Upper lobe of right lung (tissue), 1 donor: ENCODE measurements at regions not wholly inside any gene's neighbourhood (a gene's known extent, or its start where the extent isn't known, plus 50 kb on each side); places are given as distances from the start of the nearest gene placed in this dataset.

Source experiments
- ATAC-seq: fragments of 200-7000 bp; cut with Tn5 transposase; one replicate; pipeline ENCODE4 v1.9.1; 2020; ENCODE audit warnings: mild to moderate bottlenecking, moderate library complexity
- DNase-seq: peaks from one replicate; pipeline ENCODE4 v3.0.0-alpha.2; 2020
- H3K27ac ChIP-seq: fragments of 200-600 bp; one replicate; pipeline ENCODE4 v1.8.0; 2022
- H3K27me3 ChIP-seq: fragments of 200-600 bp; one replicate; pipeline ENCODE4 v1.8.0; 2022; ENCODE audit warnings: mild to moderate bottlenecking
- H3K36me3 ChIP-seq: fragments of 200-600 bp; one replicate; pipeline ENCODE4 v1.8.0; 2022
- H3K4me1 ChIP-seq: fragments of 200-600 bp; one replicate; pipeline ENCODE4 v1.8.0; 2022
- H3K4me3 ChIP-seq: fragments of 200-600 bp; one replicate; pipeline ENCODE4 v1.8.0; 2022; ENCODE audit warnings: mild to moderate bottlenecking
- H3K9me3 ChIP-seq: fragments of 200-600 bp; one replicate; pipeline ENCODE4 v1.8.0; 2022
- intact Hi-C: fragments of 100-400 bp; cut with DNase I; formaldehyde crosslinking; loops from one replicate; pipeline ENCODE4 v1.11.0; 2022
- TF ChIP-seq, protein P1 (sequence below): fragments of 200-600 bp; IDR thresholded peaks from one replicate; pipeline ENCODE4 v1.8.0; 2022; ENCODE audit warnings: antibody characterized with exemption
- donor health status: DM: no; HTN: yes; CAD: no; lungs with severe emphysema.

DNA sequence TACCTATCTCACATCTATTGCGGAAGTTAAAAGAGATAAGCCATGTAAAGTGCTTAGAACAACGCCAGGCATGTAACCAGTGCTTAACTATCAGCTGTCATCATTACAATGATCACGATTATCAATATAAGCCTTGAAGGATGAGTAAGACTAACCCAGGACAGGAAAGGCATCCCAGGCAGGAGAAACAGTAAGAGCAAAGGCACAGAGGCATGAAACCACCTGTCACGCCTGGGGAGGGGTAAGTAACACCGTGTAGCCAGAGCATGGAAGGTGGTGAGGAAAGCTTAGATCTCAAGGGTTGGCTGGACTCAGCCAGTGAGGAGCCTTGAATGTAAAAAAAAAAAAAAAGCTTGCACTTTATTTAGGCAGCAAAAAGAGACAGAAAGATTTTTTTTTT lies 71.7 kb upstream of the NOCT start:
- DNase-seq (no peak), ATAC-seq (no peak)
- Histone ChIP-seq H3K9me3 (no peaks in the 10 kb centered on the region), H3K4me3 (no peak overlapping the region), H3K27ac (no peak overlapping the region), H3K36me3 (no peaks in the 10 kb centered on the region), H3K27me3 (no peaks in the 10 kb centered on the region), H3K4me1 (no peaks in the 10 kb centered on the region)
- TF ChIP-seq, protein P1, sequence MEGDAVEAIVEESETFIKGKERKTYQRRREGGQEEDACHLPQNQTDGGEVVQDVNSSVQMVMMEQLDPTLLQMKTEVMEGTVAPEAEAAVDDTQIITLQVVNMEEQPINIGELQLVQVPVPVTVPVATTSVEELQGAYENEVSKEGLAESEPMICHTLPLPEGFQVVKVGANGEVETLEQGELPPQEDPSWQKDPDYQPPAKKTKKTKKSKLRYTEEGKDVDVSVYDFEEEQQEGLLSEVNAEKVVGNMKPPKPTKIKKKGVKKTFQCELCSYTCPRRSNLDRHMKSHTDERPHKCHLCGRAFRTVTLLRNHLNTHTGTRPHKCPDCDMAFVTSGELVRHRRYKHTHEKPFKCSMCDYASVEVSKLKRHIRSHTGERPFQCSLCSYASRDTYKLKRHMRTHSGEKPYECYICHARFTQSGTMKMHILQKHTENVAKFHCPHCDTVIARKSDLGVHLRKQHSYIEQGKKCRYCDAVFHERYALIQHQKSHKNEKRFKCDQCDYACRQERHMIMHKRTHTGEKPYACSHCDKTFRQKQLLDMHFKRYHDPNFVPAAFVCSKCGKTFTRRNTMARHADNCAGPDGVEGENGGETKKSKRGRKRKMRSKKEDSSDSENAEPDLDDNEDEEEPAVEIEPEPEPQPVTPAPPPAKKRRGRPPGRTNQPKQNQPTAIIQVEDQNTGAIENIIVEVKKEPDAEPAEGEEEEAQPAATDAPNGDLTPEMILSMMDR, result no peak
- intact Hi-C loops, result no loop called here

DNA sequence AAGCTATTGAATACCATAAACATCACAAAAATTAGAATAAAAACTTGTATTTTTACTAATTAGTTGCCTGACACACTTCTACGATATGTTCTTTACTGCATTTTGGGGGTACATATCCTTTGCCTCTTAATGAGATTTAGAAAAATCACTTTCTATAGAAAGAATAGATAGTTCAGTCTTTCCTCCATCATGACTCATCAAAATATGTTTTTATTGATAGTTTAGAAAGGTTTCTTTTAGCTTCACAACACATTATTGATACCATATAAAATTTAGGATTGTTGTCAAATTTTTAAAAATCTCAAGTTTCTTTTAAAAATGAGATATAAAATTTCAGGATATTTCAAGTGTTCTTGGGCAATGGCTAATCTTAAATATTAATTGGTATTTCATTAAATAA lies 74.5 kb upstream of the NOCT start:
- Histone ChIP-seq H3K4me1 (peaks cover 7% of the 10 kb centered on the region), H3K9me3 (no peaks in the 10 kb centered on the region), H3K27ac (no peak overlapping the region), H3K36me3 (no peaks in the 10 kb centered on the region), H3K27me3 (no peaks in the 10 kb centered on the region), H3K4me3 (no peak overlapping the region)
- no peak for ATAC-seq
- intact Hi-C loops, result no loop called here
- TF ChIP-seq, protein P1, result no peak
- DNase-seq, result no peak

DNA sequence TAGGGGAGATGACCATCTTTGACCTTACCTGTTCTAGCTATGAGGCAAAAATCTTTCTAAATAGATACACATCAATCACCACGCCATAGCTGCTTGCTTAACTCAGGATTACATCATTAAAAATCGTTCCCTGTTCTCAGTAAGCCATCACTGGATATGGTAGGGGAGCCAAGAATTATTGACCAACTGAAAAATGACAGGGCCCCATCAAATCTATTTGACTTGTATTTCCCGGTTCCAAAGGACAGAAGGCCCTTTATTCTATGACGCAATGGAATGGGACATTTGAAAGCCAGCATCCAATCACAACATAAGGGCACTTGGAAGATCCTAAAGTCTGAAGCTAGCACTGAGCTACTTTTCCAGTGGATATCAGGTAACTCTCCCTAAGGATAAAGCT lies 75.6 kb upstream of the NOCT start:
- Histone ChIP-seq H3K4me3 (no peak overlapping the region), H3K4me1 (peaks cover 7% of the 10 kb centered on the region), H3K27ac (no peak overlapping the region), H3K36me3 (no peaks in the 10 kb centered on the region), H3K9me3 (no peaks in the 10 kb centered on the region), H3K27me3 (no peaks in the 10 kb centered on the region)
- TF ChIP-seq, protein P1, result no peak
- DNase-seq (no peak), ATAC-seq (no peak)
- intact Hi-C loops, result no loop called here

DNA sequence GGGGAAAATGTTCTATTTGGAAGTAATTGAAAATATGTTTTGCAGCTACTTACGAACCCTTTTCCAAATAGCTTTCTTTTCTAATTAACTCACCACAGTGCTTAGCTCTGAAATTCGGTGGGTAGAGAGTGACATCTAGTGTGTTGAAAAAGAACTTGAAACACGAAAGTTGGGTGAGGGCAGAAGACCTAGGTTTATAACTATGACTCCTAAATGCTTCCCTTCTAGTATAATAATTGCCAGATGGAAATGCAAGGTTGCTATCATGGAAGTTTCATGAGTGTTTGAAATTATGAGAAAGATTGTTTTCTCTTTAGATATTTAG lies 77.3 kb upstream of the NOCT start:
- intact Hi-C loops, result no loop called here
- Histone ChIP-seq H3K27ac (no peak overlapping the region), H3K27me3 (no peaks in the 10 kb centered on the region), H3K36me3 (no peaks in the 10 kb centered on the region), H3K4me3 (peak overlapping the region; percentile 6), H3K9me3 (no peaks in the 10 kb centered on the region), H3K4me1 (peaks cover 7% of the 10 kb centered on the region)
- TF ChIP-seq, protein P1, result peak; percentile 54
- ATAC-seq (peak; percentile 91), DNase-seq (no peak)

DNA sequence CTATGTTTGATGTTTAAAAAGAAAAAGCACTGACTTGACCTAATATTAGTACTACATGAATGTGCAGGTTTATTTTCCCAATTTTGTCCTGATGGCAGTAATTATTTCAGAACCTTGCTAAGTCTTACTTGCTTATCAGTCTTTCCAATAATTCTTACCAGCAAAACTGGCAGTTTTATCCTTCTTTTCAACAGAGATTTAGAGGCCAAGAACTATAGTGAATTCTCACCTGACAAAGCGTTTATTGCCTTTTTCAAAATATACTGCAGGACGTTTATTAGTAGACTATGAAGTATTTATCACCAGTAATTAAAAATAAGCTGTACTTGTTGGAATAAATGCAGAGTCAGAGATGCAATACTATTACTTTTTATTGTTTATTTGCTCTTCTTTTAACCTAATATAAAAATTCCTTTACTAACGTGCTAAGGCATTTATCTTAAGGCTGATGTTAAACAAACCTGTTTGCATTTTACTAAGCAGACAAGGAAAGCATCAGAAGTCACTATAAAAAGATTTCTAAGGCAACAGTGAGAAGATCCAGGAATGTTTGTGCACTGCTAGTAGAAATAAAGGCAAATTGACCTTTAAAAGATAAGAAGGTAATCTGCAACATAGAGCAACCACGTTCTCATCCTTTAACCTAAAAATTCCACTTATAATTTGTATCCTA lies 80.3 kb upstream of the NOCT start:
- ATAC-seq, result no peak
- Histone ChIP-seq H3K4me3 (no peak overlapping the region), H3K36me3 (no peaks in the 10 kb centered on the region), H3K27me3 (no peaks in the 10 kb centered on the region), H3K27ac (no peak overlapping the region), H3K4me1 (peaks cover 7% of the 10 kb centered on the region), H3K9me3 (no peaks in the 10 kb centered on the region)
- TF ChIP-seq, protein P1, result no peak
- intact Hi-C loops, result no loop called here
- DNase-seq, result no peak

DNA sequence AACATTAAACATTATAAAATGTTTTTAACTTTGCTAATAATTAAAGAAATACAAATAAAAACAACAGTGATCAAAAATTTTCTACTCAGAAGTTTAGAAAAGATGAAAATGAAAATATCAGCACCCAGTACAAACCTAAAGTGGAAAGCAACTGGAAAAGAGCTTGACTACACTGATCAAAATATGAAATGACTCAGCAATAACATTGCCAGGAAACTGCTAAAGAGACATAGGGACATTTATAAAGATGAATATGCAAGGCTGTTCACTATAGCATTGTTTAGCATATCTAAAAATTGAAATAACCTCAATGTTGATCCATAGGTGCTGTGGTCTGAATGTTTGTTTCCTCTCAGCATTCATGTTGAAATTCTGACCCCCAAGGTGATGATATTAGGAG lies 88.5 kb upstream of the NOCT start:
- TF ChIP-seq, protein P1, result no peak
- H3K4me3 ChIP-seq, result no peak overlapping the region
- no peaks in the 10 kb centered on the region for H3K9me3 ChIP-seq
- H3K4me1 ChIP-seq, result no peaks in the 10 kb centered on the region
- H3K36me3 ChIP-seq, result no peaks in the 10 kb centered on the region
- no peak overlapping the region for H3K27ac ChIP-seq
- DNase-seq (no peak), ATAC-seq (no peak)
- intact Hi-C loops, result no loop called here
- H3K27me3 ChIP-seq, result no peaks in the 10 kb centered on the region
